ENCODE measurements at regions not wholly inside any gene's neighbourhood (a gene's known extent, or its start where the extent isn't known, plus 50 kb on each side); places are given as distances from the start of the nearest gene placed in this dataset.

DNA sequence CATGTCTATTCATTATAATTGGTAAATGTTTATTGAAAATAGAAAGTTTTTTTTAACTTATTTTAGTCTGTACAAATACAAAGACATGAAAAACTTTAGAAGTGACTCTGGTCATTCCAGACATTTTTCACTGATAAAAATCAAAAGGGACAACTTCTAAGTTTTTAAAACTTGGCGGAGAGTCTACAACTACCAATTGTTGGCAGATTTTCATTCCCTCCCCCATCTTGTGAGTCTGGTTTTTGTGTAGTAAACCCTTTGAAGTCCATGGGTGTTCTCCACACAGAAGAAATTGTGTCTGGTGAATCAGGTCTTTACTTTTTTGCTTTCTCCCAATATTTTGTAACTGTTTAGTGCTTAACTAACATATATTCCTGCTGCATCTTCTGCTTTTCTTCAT lies 336.5 kb downstream of the PDGFC start:
- WGBS, 2 donors: 68 to 95% methylated on average over 1 of the region's 1 CpG
- intact Hi-C loops (cut with DNase I; ENCODE audit: low total_unique reads): no loop called here
- H3K4me3 ChIP-seq (ENCODE audit: low read depth, poor library complexity, severe bottlenecking): no peak overlapping the region
- no peak for DNase-seq (ENCODE audit: low spot score in 2 of 2)
- TF ChIP-seq CTCF (IDR thresholded peaks at IDR 0.05): no peak
- no peak for TF ChIP-seq POLR2A (IDR thresholded peaks at IDR 0.05)

- TF ChIP-seq CTCF (IDR thresholded peaks at IDR 0.05) (no peak), POLR2A (IDR thresholded peaks at IDR 0.05) (no peak)
- intact Hi-C loops (cut with DNase I; ENCODE audit: low total_unique reads): no loop called here
- 69 to 74% methylated on average over 1 of the region's 1 CpG for WGBS, 2 donors
- no peak overlapping the region for H3K4me3 ChIP-seq (ENCODE audit: low read depth, poor library complexity, severe bottlenecking)
- DNase-seq (ENCODE audit: low spot score in 2 of 2): no peak
These were observed 337.0 kb downstream of the PDGFC start for GRCh38 chr4:156634612-156635011.

- DNase-seq (ENCODE audit: low spot score in 2 of 2): no peak
- no peak overlapping the region for H3K4me3 ChIP-seq (ENCODE audit: low read depth, poor library complexity, severe bottlenecking)
- intact Hi-C loops (cut with DNase I; ENCODE audit: low total_unique reads): no loop called here
- TF ChIP-seq CTCF (IDR thresholded peaks at IDR 0.05) (no peak), POLR2A (IDR thresholded peaks at IDR 0.05) (no peak)
- WGBS, 2 donors: 88 to 89% methylated on average over 5 of the region's 5 CpGs
These were observed 337.8 kb downstream of the PDGFC start for GRCh38 chr4:156633847-156634246.

- WGBS, 2 donors: 63 to 69% methylated on average over 3 of the region's 3 CpGs
- no peak overlapping the region for H3K4me3 ChIP-seq (ENCODE audit: low read depth, poor library complexity, severe bottlenecking)
- intact Hi-C loops (cut with DNase I; ENCODE audit: low total_unique reads): no loop called here
- TF ChIP-seq POLR2A (IDR thresholded peaks at IDR 0.05) (no peak), CTCF (IDR thresholded peaks at IDR 0.05) (no peak)
- no peak for DNase-seq (ENCODE audit: low spot score in 2 of 2)
These were observed 342.7 kb downstream of the PDGFC start for GRCh38 chr4:156628858-156629257.

GRCh38 chr4:156623376-156623775 lies 348.2 kb downstream of the PDGFC start:
- intact Hi-C loops (cut with DNase I; ENCODE audit: low total_unique reads): no loop called here
- 67 to 74% methylated on average over 3 of the region's 3 CpGs for WGBS, 2 donors
- H3K4me3 ChIP-seq (ENCODE audit: low read depth, poor library complexity, severe bottlenecking): no peak overlapping the region
- no peak for TF ChIP-seq POLR2A (IDR thresholded peaks at IDR 0.05)
- TF ChIP-seq CTCF (IDR thresholded peaks at IDR 0.05): no peak
- DNase-seq (ENCODE audit: low spot score in 2 of 2): no peak

GRCh38 chr4:156620786-156621185 lies 350.8 kb downstream of the PDGFC start:
- WGBS, 2 donors: 55 to 70% methylated on average over 1 of the region's 1 CpG
- TF ChIP-seq CTCF (IDR thresholded peaks at IDR 0.05) (no peak), POLR2A (IDR thresholded peaks at IDR 0.05) (no peak)
- no peak for DNase-seq (ENCODE audit: low spot score in 2 of 2)
- intact Hi-C loops (cut with DNase I; ENCODE audit: low total_unique reads): no loop called here
- no peak overlapping the region for H3K4me3 ChIP-seq (ENCODE audit: low read depth, poor library complexity, severe bottlenecking)

All from lower leg skin (tissue), 4 donors.